ENCODE measurements at regions not wholly inside any gene's neighbourhood (a gene's known extent, or its start where the extent isn't known, plus 50 kb on each side); places are given as distances from the start of the nearest gene placed in this dataset.
"Not testable (repeated sequence)": the region's sequence is repeated elsewhere in the genome, so short reads cannot be mapped to it uniquely, and the experiment has no call there.

DNA sequence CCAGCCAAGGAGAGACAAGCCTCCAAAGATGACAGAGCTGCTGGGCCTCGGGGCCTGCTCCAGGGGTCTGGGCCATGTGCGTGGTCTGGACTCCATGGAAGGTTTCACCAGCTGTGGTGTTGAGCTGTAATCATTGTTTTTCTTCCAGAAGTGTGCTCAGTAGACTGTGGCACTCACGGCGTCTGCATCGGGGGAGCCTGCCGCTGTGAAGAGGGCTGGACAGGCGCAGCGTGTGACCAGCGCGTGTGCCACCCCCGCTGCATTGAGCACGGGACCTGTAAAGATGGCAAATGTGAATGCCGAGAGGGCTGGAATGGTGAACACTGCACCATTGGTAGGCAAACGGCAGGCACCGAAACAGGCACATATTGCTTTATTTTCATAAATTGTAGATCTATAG lies 164.8 kb upstream of the WWC1 start:
- DNase-seq (ENCODE audit: low spot score) = no peak

DNA sequence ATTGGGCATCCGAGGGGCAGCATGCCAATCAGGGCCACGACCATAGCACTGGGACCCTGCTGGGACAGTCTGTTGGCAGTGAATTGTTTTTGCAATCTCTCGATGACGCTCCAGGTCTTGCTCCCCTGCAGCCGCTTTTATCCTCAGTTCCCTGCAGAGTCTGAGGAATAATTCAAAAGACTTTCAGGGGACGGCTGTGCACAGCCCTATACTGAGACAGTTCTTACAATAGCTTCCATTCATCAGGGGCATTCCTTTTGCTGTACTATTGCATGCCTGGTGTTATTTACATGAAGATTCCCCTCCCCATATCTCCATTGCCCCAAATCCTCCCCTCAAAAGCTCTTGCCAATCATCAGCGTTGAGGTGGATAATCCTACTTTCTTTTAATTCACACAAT lies 163.3 kb upstream of the WWC1 start:
- DNase-seq (ENCODE audit: low spot score) = no peak

DNA sequence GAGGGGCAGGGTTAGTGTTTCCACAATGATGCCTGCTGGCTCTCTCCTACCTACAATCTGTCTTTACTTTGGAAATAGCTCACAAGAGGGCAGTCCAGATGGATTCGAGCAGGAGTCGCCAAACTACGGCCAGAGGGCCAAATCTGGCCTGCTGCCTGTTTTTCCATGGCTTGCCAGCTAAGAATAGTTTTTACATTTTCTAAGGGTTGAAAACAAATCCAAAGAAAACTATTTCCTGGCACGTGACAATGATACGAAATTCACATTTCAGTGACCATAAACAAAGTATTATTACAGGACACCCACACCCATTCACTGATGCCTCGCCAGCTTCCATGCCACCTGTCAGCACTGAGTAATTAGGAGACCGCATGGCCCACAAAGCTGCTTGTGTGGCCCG lies 162.9 kb upstream of the WWC1 start:
- no peak for DNase-seq (ENCODE audit: low spot score)

DNA sequence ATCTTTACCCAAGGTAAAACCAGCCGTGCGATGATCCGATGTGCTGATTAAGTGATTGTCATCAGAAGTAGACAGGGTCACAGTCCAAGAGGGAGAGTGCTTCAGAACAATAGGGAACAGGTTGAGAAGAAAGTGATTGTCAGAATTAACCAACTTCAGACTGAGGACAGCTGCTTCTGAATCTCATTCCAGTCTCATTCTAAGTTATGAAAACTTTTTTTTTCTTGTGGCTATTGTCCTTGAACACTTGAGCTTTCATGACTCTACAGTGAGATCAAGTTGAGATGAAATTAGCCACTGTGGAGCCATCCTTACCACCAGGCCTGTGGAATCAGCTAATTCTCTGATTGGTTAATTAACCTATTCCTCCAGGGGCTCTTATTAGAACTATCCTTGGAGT lies 159.9 kb upstream of the WWC1 start:
- no peak for DNase-seq (ENCODE audit: low spot score)

DNA sequence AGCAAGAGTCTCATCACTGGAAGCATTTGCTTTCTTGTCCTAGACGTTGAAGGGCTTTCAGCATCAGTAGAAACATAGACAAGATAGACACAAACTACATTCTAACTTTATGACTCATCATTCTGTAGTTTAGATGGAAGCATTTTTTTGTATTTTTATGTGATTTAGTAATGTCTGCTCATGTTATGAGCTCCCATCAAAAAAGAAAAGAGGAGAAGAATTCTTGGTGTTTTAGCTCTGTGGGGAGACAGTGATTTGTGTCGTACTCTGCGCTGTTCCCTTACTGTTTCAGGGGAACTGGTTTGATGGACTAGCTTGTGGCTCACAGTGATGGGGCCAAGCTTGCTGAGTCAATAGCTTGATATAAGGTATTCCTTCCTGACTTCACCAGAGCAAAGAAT lies 159.2 kb upstream of the WWC1 start:
- no peak for DNase-seq (ENCODE audit: low spot score)

DNA sequence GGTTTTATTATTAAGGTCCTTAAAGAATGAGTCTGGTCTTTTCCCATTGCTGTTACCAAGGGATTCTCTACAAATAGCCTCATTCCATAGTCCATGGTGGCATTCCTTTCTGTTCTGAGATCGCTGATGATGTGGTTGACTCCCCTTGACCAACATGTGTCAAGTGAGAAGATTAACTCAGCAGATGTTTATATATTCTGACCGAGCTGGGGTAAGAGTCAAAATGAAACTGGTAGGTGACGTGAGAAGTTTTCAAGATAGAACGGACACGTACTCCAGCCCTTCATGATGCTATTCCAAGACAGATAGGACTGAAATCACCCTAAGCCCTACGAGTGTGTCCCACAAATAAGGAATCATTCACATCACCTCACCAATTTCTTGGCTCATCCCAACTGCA lies 155.5 kb upstream of the WWC1 start:
- no peak for DNase-seq (ENCODE audit: low spot score)

DNA sequence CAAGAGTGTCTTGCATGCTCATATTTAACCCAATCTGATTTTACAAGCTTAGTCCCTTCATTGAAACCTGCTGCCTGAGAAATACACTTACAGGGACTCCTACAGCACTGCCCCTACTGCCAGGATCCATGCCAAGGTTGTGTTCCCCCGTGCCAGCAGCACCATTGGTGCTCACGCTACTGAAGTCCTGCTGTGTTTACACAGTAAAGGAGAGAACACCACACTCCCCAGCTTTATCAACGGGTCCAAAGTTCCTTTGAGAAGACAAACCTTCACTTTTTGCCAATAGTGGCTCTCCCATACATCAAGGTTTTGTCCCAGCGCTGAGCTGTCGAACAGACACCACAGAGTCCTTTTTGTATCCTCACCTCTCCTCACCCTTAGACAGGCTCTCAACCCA lies 155.1 kb upstream of the WWC1 start:
- DNase-seq (ENCODE audit: low spot score) = no peak

DNA sequence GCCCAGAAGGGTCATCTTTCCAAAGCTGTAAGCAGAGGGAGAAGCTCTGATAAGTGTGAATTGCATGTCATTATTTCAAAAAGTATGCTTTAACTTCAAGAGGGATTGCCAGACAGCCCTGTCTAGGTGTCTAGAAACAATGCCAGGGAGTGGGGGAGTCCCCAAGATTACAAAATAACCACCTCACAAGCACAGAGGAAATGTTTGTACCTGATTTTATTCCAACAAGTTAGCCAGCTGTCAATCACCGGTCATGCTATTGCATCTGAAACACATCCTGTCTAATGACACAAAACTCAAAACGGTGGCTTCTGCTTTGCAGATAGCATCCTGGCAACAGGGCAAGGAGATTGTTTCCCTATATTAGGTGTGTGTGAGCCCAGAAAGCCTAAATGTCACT lies 154.2 kb upstream of the WWC1 start:
- no peak for DNase-seq (ENCODE audit: low spot score)

DNA sequence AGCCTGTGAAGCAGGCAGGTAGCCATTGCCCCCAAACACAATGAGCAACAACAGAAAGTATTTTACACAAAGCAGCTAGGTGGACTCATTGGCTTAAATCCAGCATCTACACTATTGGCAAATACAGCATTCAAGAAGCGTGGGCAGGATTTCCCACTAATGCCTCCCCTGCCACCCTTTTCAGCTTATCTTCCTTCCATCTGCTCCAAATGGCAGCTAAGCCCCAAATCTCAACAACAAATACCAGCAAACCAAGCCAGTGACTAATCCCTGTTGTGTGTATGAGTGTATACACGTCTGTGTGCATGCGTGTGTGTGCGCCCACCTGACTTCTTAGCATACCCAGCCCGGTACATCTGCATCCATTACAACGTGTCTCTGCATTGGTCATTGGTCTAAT lies 151.2 kb upstream of the WWC1 start:
- DNase-seq (ENCODE audit: low spot score) = no peak

DNA sequence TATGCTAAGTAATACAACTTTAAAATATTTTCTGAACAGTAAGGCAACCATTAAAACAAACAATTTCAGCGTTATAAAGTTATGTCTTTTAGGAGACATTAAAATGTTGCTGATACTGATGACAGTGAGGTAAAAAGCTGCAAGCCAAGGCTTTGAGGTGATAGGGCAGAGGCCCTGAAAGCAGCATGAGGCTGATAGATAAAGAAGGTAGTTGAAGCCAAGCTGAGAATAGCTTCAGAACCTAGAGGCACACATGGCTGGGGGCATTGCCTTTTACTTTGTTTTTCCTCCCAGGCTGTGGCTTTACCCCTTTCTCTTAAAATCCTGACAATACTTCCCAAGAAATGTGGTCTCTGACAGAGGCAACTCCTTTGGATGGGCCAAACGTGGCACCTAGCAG lies 149.0 kb upstream of the WWC1 start:
- no peak for DNase-seq (ENCODE audit: low spot score)

DNA sequence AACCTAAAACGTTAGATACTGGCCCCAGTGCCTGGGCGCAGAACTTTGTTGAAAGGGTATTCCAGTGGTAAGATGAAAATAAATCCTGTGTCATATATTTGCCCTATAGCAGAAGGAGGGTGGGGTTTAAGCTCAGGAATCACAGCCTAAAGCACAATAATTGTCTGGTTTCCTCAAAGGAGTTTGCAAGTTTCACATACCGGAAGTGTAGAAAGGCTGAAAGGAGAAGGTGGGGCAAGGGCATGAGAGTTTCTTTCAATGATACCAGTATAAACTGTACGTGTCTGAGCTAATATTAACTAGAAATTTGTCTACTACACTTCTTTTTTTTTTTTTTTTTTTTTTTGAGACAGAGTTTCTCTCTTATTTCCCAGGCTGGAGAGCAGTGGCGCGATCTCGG lies 147.9 kb upstream of the WWC1 start:
- not testable (repeated sequence) for DNase-seq (ENCODE audit: low spot score)

DNA sequence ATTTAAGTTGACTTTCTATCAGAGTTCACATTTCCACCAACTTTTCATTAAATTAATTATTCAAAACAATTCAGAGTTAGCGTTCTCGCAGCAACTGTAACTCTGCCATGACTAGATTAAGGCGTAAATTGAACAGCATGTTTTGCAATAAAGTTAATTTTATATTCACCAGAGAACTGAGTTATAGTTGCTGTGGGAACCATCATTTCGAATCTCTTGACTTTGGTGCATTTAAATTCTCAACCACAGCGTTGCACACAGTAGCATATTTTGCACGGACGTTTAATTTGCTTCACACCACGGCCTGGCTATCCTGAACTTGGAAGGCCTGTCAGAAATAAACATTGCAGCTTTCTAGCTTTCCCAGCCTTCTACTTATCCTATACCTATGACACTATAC lies 144.3 kb upstream of the WWC1 start:
- no peak for DNase-seq (ENCODE audit: low spot score)

DNA sequence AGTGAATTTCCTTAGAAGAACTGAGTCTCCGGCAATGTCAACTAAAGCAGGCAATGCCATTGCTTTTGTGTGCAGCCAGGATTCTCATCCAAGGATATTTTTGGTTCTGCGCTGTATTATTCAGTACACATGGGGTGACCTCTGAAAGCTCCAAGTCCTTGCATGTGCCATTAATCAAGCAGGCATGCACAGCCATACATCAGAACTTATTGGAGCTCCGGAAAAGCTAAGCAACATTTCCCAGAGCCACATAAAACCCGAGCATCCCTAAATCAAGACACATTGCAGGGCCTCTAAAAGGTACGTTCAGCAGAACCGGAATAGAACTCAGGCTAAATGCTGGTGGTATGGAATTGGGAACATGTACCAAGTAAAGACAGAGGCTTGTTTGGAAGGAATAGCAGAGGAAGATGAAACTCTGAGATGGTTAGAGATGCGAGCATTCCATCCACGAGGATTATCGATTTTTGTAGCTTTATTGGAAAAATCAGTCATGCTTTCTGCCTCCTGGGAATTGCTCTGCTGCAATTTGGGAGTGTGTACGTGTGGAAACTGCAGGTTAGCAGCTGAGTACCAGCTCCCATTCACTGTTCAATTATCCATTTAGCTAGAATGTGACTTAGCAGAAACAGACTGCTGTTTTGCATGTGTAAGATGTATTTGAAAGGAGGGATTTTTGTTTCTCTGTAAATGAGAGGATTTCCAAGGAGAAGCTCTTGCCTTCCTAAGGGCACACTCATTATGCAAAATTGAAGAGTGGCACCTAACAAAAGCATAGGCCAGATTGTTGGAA lies 143.7 kb upstream of the WWC1 start:
- no peak for DNase-seq (ENCODE audit: low spot score)

DNA sequence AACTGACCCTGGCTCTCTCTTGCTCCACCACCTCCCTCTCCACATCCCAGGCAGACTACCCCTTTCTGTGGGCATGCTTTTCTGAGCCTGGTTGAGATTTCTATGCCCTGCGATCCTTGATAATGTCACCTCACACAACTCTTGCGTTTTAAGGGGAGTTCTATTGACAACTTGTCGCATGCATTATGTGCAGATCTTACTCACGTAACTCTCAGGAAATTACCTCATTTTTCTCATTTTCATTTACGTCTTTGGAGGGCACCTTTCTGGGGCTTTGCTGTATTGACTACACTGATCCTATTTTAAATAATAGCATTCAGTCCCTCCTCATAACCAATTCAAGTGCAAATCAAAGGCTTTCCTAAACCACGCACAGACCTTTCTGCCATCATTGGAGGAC lies 140.4 kb upstream of the WWC1 start:
- no peak for DNase-seq (ENCODE audit: low spot score)

DNA sequence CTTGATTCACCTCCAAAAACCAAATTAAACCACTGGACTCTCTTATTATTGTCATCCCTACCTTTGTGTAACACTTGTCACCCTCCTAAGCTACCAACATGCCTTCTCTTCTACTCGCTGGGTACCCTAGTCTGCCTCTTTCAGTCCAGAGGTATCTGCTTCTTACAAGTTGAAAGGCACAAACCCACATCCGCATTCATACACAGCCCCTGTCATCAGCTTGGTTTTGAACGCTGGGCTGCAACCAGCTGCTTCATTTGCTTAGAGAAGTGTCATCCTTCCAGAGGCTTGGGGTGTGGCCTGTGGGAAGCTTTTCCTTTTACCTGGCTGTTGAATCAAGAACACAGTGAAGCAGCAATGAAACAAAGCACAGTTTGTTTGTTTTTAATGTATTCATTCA lies 138.8 kb upstream of the WWC1 start:
- no peak for DNase-seq (ENCODE audit: low spot score)

DNA sequence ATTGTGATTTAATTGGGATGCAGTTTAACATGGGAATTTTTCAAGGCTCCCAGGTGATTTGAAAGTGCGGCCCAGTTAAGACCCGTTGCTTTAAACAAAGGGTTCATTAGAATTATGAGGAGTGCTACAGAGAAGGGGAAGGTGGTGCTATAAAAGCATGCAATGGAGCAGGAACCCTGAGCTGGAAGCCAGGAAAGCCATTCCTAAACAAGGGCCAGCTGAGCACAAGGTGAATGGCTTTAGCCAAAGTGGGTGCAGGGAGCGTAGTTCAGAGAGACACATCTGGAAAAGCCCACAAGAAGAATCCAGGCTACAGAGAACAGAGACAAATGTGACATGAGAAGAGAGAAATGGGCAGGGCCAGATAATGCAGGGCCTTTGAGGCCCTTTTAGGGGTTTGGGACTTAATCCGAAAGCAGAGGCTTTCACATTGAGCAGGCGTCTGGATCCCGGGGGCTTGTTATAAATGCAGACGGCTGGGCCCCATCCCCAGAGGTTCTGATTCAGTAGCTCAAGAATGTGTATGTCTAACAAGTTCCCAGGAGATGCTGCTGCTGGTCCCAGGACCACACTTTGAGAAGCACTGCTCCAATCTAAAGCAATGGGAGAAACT lies 138.1 kb upstream of the WWC1 start:
- DNase-seq (ENCODE audit: low spot score) = no peak

DNA sequence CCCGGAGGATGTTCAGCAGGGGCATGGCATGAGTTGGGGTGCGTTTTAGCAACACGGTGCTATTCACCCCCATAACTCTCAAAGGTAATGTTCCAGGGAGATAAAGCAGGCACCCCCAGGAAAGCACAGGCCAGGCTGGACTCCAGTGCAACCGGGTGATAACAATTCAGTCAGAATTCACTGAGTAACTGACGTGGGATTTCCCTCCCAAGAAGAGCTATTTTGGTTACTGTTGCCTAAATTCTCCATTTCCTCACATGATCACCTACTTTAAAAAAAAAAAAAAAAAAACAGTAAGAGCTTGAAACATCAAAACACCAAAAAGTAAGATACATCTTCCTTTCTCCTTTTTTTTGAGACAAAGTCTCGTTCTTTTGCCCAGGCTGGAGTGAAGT lies 137.6 kb upstream of the WWC1 start:
- no peak for DNase-seq (ENCODE audit: low spot score)

DNA sequence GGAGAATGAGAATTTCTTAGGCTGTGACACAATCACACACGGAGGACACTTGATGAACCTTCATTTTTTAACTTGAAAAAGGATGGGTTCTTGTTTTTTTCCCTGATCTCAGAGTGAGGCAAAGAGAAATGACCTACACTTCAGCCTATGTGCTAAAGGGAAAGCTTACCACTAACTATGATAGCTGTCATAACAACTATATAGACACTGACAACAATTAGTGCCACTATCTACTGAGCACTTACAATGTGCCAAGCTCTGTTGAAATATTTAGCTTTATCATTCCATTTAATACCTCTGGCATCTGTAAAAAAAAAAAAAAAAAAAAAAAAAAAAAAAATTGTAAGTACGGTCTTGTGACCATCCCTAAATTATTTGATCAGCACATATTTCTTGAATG lies 135.9 kb upstream of the WWC1 start:
- no peak for DNase-seq (ENCODE audit: low spot score)

DNA sequence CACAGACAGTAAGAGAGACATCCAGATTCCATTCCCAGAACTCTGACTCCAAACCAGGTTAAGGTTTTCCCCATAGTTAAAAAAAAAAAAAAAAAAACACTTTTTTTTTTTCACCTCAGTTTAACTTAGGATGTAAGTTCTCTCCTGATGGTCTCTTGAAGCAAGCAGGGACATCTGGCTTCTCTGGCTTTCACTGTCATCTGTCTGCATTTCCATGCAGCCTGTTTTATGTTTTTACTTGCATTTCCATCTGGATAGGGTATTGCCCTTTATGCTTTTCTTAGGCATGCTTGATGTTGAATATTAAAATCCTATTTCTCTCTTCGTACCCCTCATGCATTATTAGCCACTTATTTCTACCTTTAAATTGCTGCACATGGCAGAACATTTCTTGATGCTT lies 135.3 kb upstream of the WWC1 start:
- no peak for DNase-seq (ENCODE audit: low spot score)

DNA sequence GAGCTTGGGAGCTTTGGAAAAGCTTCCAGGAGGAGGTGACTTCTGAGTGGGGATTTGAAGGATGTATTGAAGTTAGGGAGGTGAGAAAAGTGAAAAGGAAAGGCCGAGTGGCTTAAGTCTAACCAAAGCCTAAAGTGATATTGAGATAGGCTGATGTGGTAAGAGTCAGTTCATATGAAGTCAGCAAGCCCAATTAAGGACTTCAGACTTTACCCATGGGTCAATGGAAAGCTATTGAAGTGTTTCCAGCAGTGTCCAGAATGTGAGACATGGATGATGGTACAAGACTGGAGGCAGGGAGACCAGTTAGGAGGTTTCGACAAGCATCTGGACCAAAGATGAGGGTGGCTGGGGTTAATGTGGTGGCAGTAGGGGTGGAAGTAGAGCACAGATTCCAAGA lies 134.3 kb upstream of the WWC1 start:
- no peak for DNase-seq (ENCODE audit: low spot score)

DNA sequence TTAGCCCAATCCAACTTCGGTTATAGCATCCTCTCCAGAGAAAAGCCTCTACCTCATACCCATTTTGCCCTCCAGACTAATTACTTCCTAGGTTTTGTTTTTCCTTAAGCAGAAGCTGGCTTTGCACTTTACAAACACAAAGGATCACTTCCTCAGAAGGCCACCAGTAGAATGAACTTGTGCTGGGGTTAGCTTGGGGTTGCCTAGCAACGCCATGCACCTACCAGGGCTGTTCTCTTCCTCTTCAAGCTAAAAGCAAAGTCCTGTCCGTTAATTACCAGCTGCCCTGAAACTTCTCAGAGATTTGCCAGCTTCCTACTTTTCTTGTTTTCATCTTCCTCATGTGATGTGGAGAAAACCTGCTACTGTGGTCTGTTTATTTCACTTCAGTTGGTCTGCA lies 132.0 kb upstream of the WWC1 start:
- no peak for DNase-seq (ENCODE audit: low spot score)

DNA sequence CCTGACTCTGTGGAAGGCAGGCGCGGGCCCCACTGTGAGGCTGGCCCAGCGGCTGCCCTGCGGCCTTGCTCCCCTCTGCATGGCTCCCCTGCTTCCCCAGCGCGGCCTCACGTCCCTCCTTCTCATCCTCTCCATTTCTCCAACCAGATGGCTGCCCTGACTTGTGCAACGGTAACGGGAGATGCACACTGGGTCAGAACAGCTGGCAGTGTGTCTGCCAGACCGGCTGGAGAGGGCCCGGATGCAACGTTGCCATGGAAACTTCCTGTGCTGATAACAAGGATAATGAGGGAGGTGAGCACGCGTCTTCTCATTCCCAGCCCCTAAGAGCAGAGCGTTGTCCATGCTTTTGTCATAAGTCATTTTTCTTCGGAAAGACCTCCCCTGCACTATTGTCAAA lies 129.0 kb upstream of the WWC1 start:
- DNase-seq (ENCODE audit: low spot score) = no peak

DNA sequence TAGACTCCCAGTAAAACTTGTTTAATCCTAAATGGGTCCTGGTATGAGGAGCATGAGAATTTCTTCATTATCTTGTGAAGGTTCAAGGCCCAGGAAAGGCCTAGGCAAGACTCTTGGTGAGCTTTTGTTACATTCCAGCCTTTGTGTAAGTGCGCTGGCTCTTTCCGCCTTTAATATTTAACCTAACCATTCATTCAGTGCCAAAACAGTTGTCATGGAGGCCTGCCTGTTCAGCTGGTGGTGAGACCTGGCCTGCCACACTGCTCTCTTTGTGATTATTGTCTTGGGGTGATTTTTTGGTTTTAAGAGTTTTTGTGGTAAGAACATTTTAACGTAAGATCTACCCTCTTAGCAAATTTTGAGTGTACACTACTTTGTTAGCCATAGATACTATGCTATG lies 127.5 kb upstream of the WWC1 start:
- DNase-seq (ENCODE audit: low spot score) = no peak

DNA sequence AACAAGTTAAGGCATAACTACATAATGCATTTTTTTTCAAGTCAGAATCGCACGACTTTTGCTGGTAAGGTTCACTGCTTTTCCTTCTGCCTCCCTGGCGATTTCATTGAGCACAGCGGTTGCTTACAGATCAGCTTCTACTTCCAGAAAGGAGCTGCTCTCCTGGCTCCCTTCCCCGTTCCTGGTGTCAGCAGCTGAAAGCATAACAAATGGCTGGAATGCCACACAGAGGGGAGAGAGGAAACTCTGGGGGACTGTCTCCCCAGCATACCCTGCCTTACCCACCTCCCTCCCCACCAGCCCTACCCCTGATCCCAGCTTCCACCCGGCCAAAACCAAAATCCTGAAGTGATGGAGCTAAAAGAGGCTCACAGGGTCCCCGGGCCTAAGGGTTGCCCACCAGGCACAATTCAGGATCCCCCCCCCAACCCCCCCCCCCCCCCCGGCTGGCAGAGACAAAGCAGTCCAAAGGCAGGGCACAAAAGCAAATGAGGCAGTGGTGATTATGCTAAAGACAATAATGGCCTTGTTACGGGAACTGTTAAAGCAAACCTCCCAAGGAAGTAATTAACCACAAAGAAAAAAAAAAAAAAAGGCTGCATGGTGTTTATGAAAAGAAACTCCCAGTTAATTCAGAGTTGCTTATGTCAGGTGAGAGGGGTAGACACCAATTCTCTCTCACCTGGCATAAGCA lies 126.1 kb upstream of the WWC1 start:
- DNase-seq (ENCODE audit: low spot score) = no peak
